ENCODE measurements at regions not wholly inside any gene's neighbourhood (a gene's known extent, or its start where the extent isn't known, plus 50 kb on each side); places are given as distances from the start of the nearest gene placed in this dataset.

GRCh38 chr18:62449490-62450104, 73.2 kb upstream of the ZCCHC2 start:
- TF ChIP-seq CTCF (IDR thresholded peaks at IDR 0.05; ENCODE audit: unreplicated experiment) = no peak
- no peaks in the 10 kb centered on the region for H3K27me3 Mint-ChIP-seq

GRCh38 chr18:62450175-62450545, 72.7 kb upstream of the ZCCHC2 start:
- DNase-seq (ENCODE audit: low spot score, unreplicated experiment) = no peak
- Mint-ChIP-seq H3K9me3 (ENCODE audit: low read depth) (no peaks in the 10 kb centered on the region), H3K27ac (no peak overlapping the region), H3K27me3 (no peaks in the 10 kb centered on the region), H3K36me3 (ENCODE audit: insufficient read depth) (no peaks in the 10 kb centered on the region), H3K4me3 (ENCODE audit: low read depth) (no peak overlapping the region), H3K4me1 (ENCODE audit: low read depth) (peaks cover 17% of the 10 kb centered on the region)
- TF ChIP-seq CTCF (IDR thresholded peaks at IDR 0.05; ENCODE audit: unreplicated experiment) = no peak

More at GRCh38 chr18:62449490-62450104, 73.2 kb upstream of the ZCCHC2 start:
- Mint-ChIP-seq H3K4me1 (ENCODE audit: low read depth) (peaks cover 17% of the 10 kb centered on the region), H3K9me3 (ENCODE audit: low read depth) (no peaks in the 10 kb centered on the region), H3K27ac (no peak overlapping the region), H3K36me3 (ENCODE audit: insufficient read depth) (no peaks in the 10 kb centered on the region), H3K4me3 (ENCODE audit: low read depth) (no peak overlapping the region)
- DNase-seq (ENCODE audit: low spot score, unreplicated experiment) = no peak

- H3K4me3 Mint-ChIP-seq (ENCODE audit: low read depth) = no peak overlapping the region
- no peak overlapping the region for H3K27ac Mint-ChIP-seq
- H3K4me1 Mint-ChIP-seq (ENCODE audit: low read depth) = peaks cover 17% of the 10 kb centered on the region
- H3K9me3 Mint-ChIP-seq (ENCODE audit: low read depth) = no peaks in the 10 kb centered on the region
- TF ChIP-seq CTCF (IDR thresholded peaks at IDR 0.05; ENCODE audit: unreplicated experiment) = no peak
- H3K36me3 Mint-ChIP-seq (ENCODE audit: insufficient read depth) = no peaks in the 10 kb centered on the region
- H3K27me3 Mint-ChIP-seq = no peaks in the 10 kb centered on the region
- DNase-seq (ENCODE audit: low spot score, unreplicated experiment) = no peak
These were observed 72.0 kb upstream of the ZCCHC2 start for GRCh38 chr18:62450546-62451410.

GRCh38 chr18:62452280-62452831, 70.5 kb upstream of the ZCCHC2 start:
- Mint-ChIP-seq H3K36me3 (ENCODE audit: insufficient read depth) (no peaks in the 10 kb centered on the region), H3K27ac (peak overlapping the region; percentile 67), H3K27me3 (no peaks in the 10 kb centered on the region), H3K9me3 (ENCODE audit: low read depth) (no peaks in the 10 kb centered on the region), H3K4me1 (ENCODE audit: low read depth) (peaks cover 17% of the 10 kb centered on the region), H3K4me3 (ENCODE audit: low read depth) (no peak overlapping the region)
- no peak for DNase-seq (ENCODE audit: low spot score, unreplicated experiment)
- TF ChIP-seq CTCF (IDR thresholded peaks at IDR 0.05; ENCODE audit: unreplicated experiment) = no peak

GRCh38 chr18:62453864-62454263, 69.0 kb upstream of the ZCCHC2 start:
- Mint-ChIP-seq H3K4me1 (ENCODE audit: low read depth) (peaks cover 17% of the 10 kb centered on the region), H3K9me3 (ENCODE audit: low read depth) (no peaks in the 10 kb centered on the region), H3K36me3 (ENCODE audit: insufficient read depth) (no peaks in the 10 kb centered on the region), H3K27ac (no peak overlapping the region), H3K27me3 (no peaks in the 10 kb centered on the region), H3K4me3 (ENCODE audit: low read depth) (no peak overlapping the region)
- no peak for TF ChIP-seq CTCF (IDR thresholded peaks at IDR 0.05; ENCODE audit: unreplicated experiment)
- DNase-seq (ENCODE audit: low spot score, unreplicated experiment) = no peak
